Activated T-cell treated with anti-CD3 and anti-CD28 coated beads, Interleukin-2, amount 50 U/mL, for 4 hours (primary cell): ENCODE measurements at regions not wholly inside any gene's neighbourhood (a gene's known extent, or its start where the extent isn't known, plus 50 kb on each side); places are given as distances from the start of the nearest gene placed in this dataset.

Source experiments
- ATAC-seq, 2 donors: fragments of 200-7000 bp; cut with Tn5 transposase; one replicate each; pipeline ENCODE4 v1.10.0; 2021
- DNase-seq: peaks from one replicate; pipeline ENCODE4 v3.0.0-alpha.2; 2020
- H3K27me3 Mint-ChIP-seq: one replicate; pipeline ENCODE4 v1.8.0; 2021; ENCODE audit warnings: low read depth, mixed read lengths
- H3K36me3 Mint-ChIP-seq: one replicate; pipeline ENCODE4 v1.8.0; 2022; ENCODE audit warnings: mixed read lengths; ENCODE audit not compliant: insufficient read depth
- H3K4me1 Mint-ChIP-seq: one replicate; pipeline ENCODE4 v1.8.0; 2021; ENCODE audit warnings: low read depth, mixed read lengths
- H3K4me3 Mint-ChIP-seq: one replicate; pipeline ENCODE4 v1.8.0; 2021; ENCODE audit warnings: mild to moderate bottlenecking, moderate library complexity, mixed read lengths
- H3K9me3 Mint-ChIP-seq: one replicate; pipeline ENCODE4 v1.8.0; 2021; ENCODE audit warnings: mixed read lengths

GRCh38 chr13:104372095-104372655, 1306.0 kb upstream of the SLC10A2 start:
- Mint-ChIP-seq H3K4me3 (no peak overlapping the region), H3K27me3 (no peaks in the 10 kb centered on the region), H3K36me3 (no peaks in the 10 kb centered on the region), H3K4me1 (no peaks in the 10 kb centered on the region), H3K9me3 (no peaks in the 10 kb centered on the region)
- no peak for ATAC-seq
- DNase-seq, result no peak

- Mint-ChIP-seq H3K36me3 (no peaks in the 10 kb centered on the region), H3K4me1 (no peaks in the 10 kb centered on the region), H3K4me3 (no peak overlapping the region), H3K27me3 (no peaks in the 10 kb centered on the region), H3K9me3 (no peaks in the 10 kb centered on the region)
- ATAC-seq, result no peak
- no peak for DNase-seq
Observed at GRCh38 chr13:104365430-104365829, 1299.2 kb upstream of the SLC10A2 start.

GRCh38 chr13:104357672-104358354, 1291.6 kb upstream of the SLC10A2 start:
- Mint-ChIP-seq H3K9me3 (peaks cover 3% of the 10 kb centered on the region), H3K4me1 (no peaks in the 10 kb centered on the region), H3K4me3 (no peak overlapping the region), H3K36me3 (no peaks in the 10 kb centered on the region), H3K27me3 (no peaks in the 10 kb centered on the region)
- ATAC-seq, result no peak
- no peak for DNase-seq

DNA sequence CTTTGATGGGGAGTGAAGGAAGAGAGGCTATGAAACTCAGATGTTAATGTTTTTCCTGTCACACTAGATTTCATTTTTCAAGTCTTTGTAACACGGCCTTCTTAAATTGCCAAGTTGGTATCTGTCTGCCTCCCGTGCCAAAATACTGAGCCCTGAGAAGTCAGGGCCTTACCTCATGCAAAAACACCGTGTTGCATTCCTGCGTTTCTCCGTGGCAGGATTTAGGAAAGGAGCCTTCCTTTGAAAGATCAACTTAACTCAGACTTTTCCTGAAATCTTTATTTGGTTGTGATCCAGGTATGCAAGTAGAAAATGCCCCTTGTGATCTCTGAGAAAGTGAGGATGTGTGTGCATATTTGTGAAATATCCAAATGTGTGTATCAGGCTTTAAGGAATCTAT, 1291.0 kb upstream of the SLC10A2 start:
- Mint-ChIP-seq H3K36me3 (no peaks in the 10 kb centered on the region), H3K27me3 (no peaks in the 10 kb centered on the region), H3K9me3 (peaks cover 3% of the 10 kb centered on the region), H3K4me1 (no peaks in the 10 kb centered on the region), H3K4me3 (no peak overlapping the region)
- no peak for ATAC-seq
- no peak for DNase-seq

- ATAC-seq (no peak), DNase-seq (no peak)
- Mint-ChIP-seq H3K27me3 (no peaks in the 10 kb centered on the region), H3K9me3 (peaks cover 12% of the 10 kb centered on the region), H3K4me3 (no peak overlapping the region), H3K36me3 (no peaks in the 10 kb centered on the region), H3K4me1 (no peaks in the 10 kb centered on the region)
Observed at GRCh38 chr13:104355041-104355670, 1288.9 kb upstream of the SLC10A2 start.

DNA sequence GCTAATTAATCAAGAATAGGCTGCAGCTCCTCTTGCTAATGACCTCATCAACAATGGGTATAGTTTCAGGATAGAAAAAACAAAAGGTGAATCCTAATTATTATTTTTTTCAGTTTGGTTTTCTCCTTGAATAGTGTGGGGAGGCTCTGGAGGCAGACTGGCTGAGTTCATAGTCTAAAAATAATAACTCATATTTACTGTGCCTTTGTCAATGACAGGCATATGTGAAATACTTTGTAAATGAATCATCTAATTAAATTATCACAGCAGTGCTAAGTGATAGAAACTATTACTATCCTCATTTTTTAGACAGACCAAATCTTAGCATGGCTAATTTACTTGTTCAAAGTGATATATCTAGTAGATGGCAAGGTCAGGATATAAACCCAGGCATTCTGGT, 1261.0 kb upstream of the SLC10A2 start:
- H3K4me1 Mint-ChIP-seq, result no peaks in the 10 kb centered on the region
- H3K36me3 Mint-ChIP-seq, result no peaks in the 10 kb centered on the region
- no peaks in the 10 kb centered on the region for H3K27me3 Mint-ChIP-seq
- peaks cover 12% of the 10 kb centered on the region for H3K9me3 Mint-ChIP-seq
- DNase-seq (no peak), ATAC-seq (no peak)
- H3K4me3 Mint-ChIP-seq, result no peak overlapping the region

DNA sequence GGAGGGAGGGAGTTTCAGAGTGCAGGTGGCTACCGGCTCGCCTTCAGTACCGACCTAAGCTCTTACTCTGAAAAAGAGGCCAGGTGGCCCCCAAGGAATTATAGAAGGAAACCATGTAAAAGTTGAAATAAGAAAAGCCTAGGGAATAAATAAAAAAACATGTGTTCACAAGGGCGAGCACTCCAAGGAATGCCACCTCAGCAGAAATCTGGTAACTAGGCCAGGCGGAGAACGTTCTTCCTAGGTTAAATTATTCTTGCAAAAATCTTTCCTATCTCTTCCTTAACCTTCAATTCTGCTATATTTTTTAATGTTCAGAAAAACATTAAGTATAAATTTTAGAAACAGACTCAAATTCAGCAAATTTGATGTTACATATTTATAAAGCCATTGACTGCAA, 1260.3 kb upstream of the SLC10A2 start:
- Mint-ChIP-seq H3K9me3 (peaks cover 10% of the 10 kb centered on the region), H3K4me1 (no peaks in the 10 kb centered on the region), H3K36me3 (no peaks in the 10 kb centered on the region), H3K27me3 (no peaks in the 10 kb centered on the region), H3K4me3 (no peak overlapping the region)
- no peak for ATAC-seq
- no peak for DNase-seq

DNA sequence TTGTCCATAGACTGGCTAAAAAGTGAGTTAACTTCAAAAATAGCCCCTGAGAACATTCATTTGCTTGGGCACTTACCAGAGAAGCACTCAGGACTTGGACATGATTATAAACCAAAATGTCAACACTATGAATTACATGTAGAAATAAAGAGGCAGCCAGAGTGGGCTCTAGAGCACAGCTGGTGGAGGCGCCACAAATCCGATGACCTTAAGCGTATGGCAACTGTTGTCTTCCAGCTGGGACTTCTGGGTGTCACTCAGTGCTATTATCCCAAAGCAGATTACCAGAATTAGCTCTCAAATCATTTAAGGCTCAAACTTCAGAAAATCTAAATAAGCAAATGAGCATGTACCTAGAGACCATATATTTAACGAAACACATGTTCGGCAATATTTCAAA, 1255.5 kb upstream of the SLC10A2 start:
- Mint-ChIP-seq H3K4me1 (no peaks in the 10 kb centered on the region), H3K9me3 (peaks cover 8% of the 10 kb centered on the region), H3K4me3 (no peak overlapping the region), H3K27me3 (no peaks in the 10 kb centered on the region), H3K36me3 (no peaks in the 10 kb centered on the region)
- ATAC-seq, result no peak
- DNase-seq, result no peak

GRCh38 chr13:104320446-104320845, 1254.2 kb upstream of the SLC10A2 start:
- Mint-ChIP-seq H3K4me3 (no peak overlapping the region), H3K4me1 (no peaks in the 10 kb centered on the region), H3K9me3 (peaks cover 8% of the 10 kb centered on the region), H3K27me3 (no peaks in the 10 kb centered on the region), H3K36me3 (no peaks in the 10 kb centered on the region)
- no peak for ATAC-seq
- DNase-seq, result no peak

DNA sequence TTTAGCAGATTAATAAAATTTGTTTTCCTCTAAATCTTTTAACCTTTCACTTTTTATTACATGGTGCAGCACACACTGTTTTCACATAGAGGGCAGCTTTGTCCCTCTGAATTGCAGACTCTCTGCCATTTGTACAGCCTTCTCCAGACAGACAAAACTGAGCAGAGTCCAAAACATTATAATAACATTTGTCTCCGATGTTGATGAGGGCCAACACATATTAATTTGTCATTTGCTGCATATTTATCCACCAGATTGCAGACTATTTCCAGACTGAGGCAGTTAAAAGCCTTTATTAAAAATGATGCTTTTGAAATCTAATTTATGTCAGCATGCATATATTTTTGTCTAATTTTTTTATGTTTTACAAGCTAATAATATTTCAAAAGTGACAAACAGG, 1251.9 kb upstream of the SLC10A2 start:
- Mint-ChIP-seq H3K4me3 (no peak overlapping the region), H3K27me3 (no peaks in the 10 kb centered on the region), H3K4me1 (no peaks in the 10 kb centered on the region), H3K36me3 (no peaks in the 10 kb centered on the region), H3K9me3 (peaks cover 8% of the 10 kb centered on the region)
- ATAC-seq (no peak), DNase-seq (no peak)

GRCh38 chr13:104315606-104316005, 1249.4 kb upstream of the SLC10A2 start:
- DNase-seq (no peak), ATAC-seq (no peak)
- no peaks in the 10 kb centered on the region for H3K27me3 Mint-ChIP-seq
- peaks cover 12% of the 10 kb centered on the region for H3K9me3 Mint-ChIP-seq
- no peaks in the 10 kb centered on the region for H3K4me1 Mint-ChIP-seq
- H3K4me3 Mint-ChIP-seq, result no peak overlapping the region
- no peaks in the 10 kb centered on the region for H3K36me3 Mint-ChIP-seq

GRCh38 chr13:104314926-104315535, 1248.8 kb upstream of the SLC10A2 start:
- DNase-seq, result no peak
- Mint-ChIP-seq H3K27me3 (no peaks in the 10 kb centered on the region), H3K9me3 (peaks cover 7% of the 10 kb centered on the region)

DNA sequence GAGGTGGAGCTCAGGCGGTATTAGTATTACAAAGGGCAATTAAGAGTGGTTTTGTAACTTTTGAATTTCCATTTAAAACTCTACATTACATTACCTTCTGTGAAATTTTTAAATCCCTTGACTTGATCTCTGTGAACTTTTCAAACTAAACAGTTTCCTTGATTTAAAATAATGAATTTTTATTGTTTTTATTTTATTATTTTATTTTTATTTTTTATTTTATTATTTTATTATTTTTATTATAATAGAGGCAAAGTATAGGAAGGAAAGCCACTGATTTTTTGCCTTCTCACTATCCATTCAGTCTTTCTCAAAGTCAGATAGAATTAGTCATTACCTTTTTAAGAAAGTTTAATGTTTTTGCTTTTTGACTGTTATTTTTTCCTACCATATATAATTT, 1248.1 kb upstream of the SLC10A2 start:
- Mint-ChIP-seq H3K4me1 (no peaks in the 10 kb centered on the region), H3K36me3 (no peaks in the 10 kb centered on the region), H3K9me3 (peaks cover 7% of the 10 kb centered on the region), H3K27me3 (no peaks in the 10 kb centered on the region), H3K4me3 (no peak overlapping the region)
- no peak for ATAC-seq
- DNase-seq, result no peak

More at GRCh38 chr13:104314926-104315535, 1248.8 kb upstream of the SLC10A2 start:
- no peaks in the 10 kb centered on the region for H3K4me1 Mint-ChIP-seq
- no peak overlapping the region for H3K4me3 Mint-ChIP-seq
- ATAC-seq, result no peak
- H3K36me3 Mint-ChIP-seq, result no peaks in the 10 kb centered on the region

- no peak overlapping the region for H3K4me3 Mint-ChIP-seq
- no peaks in the 10 kb centered on the region for H3K4me1 Mint-ChIP-seq
- no peaks in the 10 kb centered on the region for H3K27me3 Mint-ChIP-seq
- H3K9me3 Mint-ChIP-seq, result peaks cover 7% of the 10 kb centered on the region
- no peak for ATAC-seq
- no peak for DNase-seq
- no peaks in the 10 kb centered on the region for H3K36me3 Mint-ChIP-seq
Observed at GRCh38 chr13:104310861-104311260, 1244.6 kb upstream of the SLC10A2 start.

DNA sequence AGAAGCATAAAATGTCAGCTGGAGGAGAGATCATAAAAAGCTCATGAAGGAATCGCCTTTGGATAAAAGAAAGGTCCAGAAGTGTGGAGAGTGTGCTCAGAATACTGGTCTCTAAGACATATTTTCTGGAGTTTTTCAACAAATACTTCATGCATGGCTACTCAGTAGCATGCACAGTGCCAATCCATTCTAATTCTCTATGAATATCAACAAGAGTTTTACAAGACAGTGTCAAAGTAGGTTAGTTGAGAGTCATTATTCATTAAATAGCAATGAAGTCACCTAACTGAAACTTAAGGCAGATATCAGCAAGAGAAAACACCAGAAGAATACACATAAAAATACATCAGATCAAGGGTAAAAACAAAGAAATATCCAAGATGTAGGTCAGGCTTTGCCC, 1243.2 kb upstream of the SLC10A2 start:
- DNase-seq, result no peak
- no peak for ATAC-seq
- H3K4me1 Mint-ChIP-seq, result no peaks in the 10 kb centered on the region
- no peak overlapping the region for H3K4me3 Mint-ChIP-seq
- H3K36me3 Mint-ChIP-seq, result no peaks in the 10 kb centered on the region
- no peaks in the 10 kb centered on the region for H3K27me3 Mint-ChIP-seq
- peaks cover 7% of the 10 kb centered on the region for H3K9me3 Mint-ChIP-seq
